Ishikawa (cell line): ENCODE measurements at regions not wholly inside any gene's neighbourhood (a gene's known extent, or its start where the extent isn't known, plus 50 kb on each side); places are given as distances from the start of the nearest gene placed in this dataset.

Experiments
- CEBPB ChIP-seq: IDR thresholded peaks from 2 replicates; pipeline ENCODE4 v1.6.1; 2012
- CREB1 ChIP-seq: IDR thresholded peaks from 2 replicates; pipeline ENCODE4 v1.6.1; 2012; ENCODE audit warnings: low read depth
- EGR1 ChIP-seq: IDR thresholded peaks from 2 replicates; pipeline ENCODE4 v1.6.1; 2012
- EP300 ChIP-seq: IDR thresholded peaks from 2 replicates; pipeline ENCODE4 v1.6.1; 2012; ENCODE audit warnings: borderline replicate concordance
- FOXM1 ChIP-seq: IDR thresholded peaks from 2 replicates; pipeline ENCODE4 v1.6.1; 2012; ENCODE audit warnings: low read depth, borderline replicate concordance
- MAX ChIP-seq: IDR thresholded peaks from 2 replicates; pipeline ENCODE4 v1.6.1; 2012
- NFIC ChIP-seq: IDR thresholded peaks from 2 replicates; pipeline ENCODE4 v1.6.1; 2012
- RAD21 ChIP-seq: IDR thresholded peaks from 2 replicates; pipeline ENCODE4 v1.6.1; 2012; ENCODE audit warnings: low read depth
- REST ChIP-seq: IDR thresholded peaks from 2 replicates; pipeline ENCODE4 v1.6.1; 2012; ENCODE audit warnings: low read depth, mild to moderate bottlenecking
- TAF1 ChIP-seq: IDR thresholded peaks from 2 replicates; pipeline ENCODE4 v1.6.1; 2012; ENCODE audit warnings: low read depth, mild to moderate bottlenecking
- TCF12 ChIP-seq: IDR thresholded peaks from 2 replicates; pipeline ENCODE4 v1.6.1; 2012; ENCODE audit warnings: low read depth
- TEAD4 ChIP-seq: IDR thresholded peaks from 2 replicates; pipeline ENCODE4 v1.6.1; 2012
- USF1 ChIP-seq: IDR thresholded peaks from 2 replicates; pipeline ENCODE4 v1.6.1; 2012
- YY1 ChIP-seq: IDR thresholded peaks from 2 replicates; pipeline ENCODE4 v1.6.1; 2012; ENCODE audit warnings: low read depth
- ZBTB7A ChIP-seq: IDR thresholded peaks from 2 replicates; pipeline ENCODE4 v1.6.1; 2012; ENCODE audit warnings: low read depth

- TF ChIP-seq EP300 (no peak), EGR1 (no peak), ZBTB7A (no peak), FOXM1 (no peak), MAX (no peak), RAD21 (no peak), TEAD4 (no peak), CEBPB (no peak), NFIC (no peak), USF1 (no peak), REST (no peak), YY1 (no peak), TCF12 (no peak), CREB1 (no peak), TAF1 (no peak)
Observed at GRCh38 chr2:239557516-239557915, 156.7 kb upstream of the HDAC4 start.

- no peak for TF ChIP-seq RAD21
Observed at GRCh38 chr2:239555571-239555905, 154.7 kb upstream of the HDAC4 start.

- no peak for TF ChIP-seq EP300
- no peak for TF ChIP-seq ZBTB7A
- no peak for TF ChIP-seq YY1
Observed at GRCh38 chr2:239554766-239555570, 154.1 kb upstream of the HDAC4 start.

GRCh38 chr2:239553376-239554000 lies 152.7 kb upstream of the HDAC4 start:
- TF ChIP-seq TEAD4 (no peak), NFIC (no peak), CEBPB (no peak), RAD21 (no peak), REST (no peak), EP300 (no peak), MAX (no peak), YY1 (no peak), FOXM1 (no peak), CREB1 (no peak), TCF12 (no peak), USF1 (no peak), TAF1 (no peak), EGR1 (no peak), ZBTB7A (no peak)

GRCh38 chr2:239552213-239552926 lies 151.6 kb upstream of the HDAC4 start:
- TF ChIP-seq REST (no peak), NFIC (no peak), USF1 (no peak), TCF12 (no peak)
